HG03045 (cell line): ENCODE measurements at regions not wholly inside any gene's neighbourhood (a gene's known extent, or its start where the extent isn't known, plus 50 kb on each side); places are given as distances from the start of the nearest gene placed in this dataset.

Experiments used
- ATAC-seq: cut with Tn5 transposase; IDR thresholded peaks from one replicate; pipeline ENCODE4 v1.9.1; 2021; ENCODE audit warnings: mild to moderate bottlenecking, moderate library complexity; ENCODE audit not compliant: unreplicated experiment

- no peak for ATAC-seq
Measured at GRCh38 chr6:53744321-53744720, 50.5 kb upstream of the LRRC1 start.

- no peak for ATAC-seq
Measured at GRCh38 chr6:53741034-53741823, 53.6 kb upstream of the LRRC1 start.

DNA sequence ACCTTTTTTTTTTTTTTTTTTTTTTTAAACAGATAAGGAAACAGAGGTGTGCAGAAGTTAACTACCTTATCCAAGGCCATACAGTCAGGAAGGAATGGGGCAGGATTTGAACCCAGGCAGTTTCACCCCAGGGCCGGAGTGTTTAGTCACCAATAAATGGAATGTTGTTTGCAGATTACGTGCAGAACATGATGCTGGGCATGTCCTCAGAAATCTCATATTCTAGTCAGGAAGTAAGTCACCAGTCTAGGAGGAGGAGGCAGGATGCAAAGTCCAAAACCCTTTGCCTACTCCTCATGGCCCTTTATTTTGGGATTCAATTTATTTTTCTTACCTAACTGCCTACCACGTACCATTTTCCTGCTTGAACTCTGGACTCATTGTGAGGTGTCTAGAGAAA, 57.1 kb upstream of the LRRC1 start:
- ATAC-seq: no peak

DNA sequence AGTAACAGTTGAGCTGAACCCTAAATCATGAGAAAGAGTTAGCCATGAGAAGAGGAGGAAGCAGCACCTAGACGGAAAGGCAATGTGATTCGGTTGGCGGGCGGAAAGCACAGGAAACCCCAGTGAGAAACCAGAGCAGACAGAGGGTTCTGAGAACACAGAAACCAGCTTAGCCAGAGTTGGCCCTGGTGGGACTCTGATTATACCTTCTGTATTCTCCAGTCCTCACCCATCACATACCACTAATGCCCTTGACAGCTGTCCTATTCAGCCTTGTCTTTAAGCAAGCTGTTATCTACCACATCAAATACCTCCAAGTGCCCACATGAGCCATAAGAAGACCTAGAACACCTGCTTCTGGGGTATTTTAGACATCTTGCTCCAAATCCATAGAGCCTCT, 58.9 kb upstream of the LRRC1 start:
- no peak for ATAC-seq

DNA sequence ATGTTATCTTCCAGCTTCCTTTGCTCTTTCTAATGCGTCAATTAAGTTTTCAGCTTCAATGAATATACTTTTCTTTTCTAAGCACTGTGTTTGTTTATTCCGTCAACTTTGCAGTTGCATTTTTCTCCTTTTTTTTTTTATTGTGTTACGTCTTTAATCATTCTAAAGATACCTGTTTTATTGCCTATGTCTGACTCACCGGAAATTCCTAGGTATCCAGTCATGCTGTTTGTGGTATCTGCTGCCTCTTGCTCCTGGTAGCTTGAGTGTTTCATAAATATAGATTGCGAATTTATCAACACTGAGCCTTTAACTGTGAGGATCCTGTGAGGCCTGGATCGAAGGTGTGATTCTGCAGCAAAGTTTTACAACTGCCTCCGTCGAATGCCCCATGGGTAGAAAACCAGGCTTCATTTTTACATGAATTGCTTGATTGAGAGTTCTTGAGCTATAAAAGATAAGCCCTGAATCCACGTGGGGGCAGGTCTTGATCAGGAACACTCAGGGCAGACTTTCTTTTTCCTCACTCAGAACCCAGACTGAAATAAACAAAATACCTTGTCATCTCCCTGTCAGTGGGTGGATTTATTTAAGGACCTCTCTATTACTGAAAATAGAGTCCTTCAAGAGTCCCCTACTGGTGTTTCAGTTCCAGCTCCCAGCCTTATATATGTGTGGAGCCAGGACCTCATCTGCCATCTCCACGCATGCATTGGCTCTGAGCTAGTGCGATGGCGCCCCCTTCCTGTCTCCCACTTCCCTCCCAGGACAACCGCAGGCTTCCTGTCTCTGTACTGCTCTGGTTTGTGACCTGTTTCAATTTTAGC, 60.1 kb upstream of the LRRC1 start:
- no peak for ATAC-seq

GRCh38 chr6:53731866-53732636, 62.8 kb upstream of the LRRC1 start:
- no peak for ATAC-seq

DNA sequence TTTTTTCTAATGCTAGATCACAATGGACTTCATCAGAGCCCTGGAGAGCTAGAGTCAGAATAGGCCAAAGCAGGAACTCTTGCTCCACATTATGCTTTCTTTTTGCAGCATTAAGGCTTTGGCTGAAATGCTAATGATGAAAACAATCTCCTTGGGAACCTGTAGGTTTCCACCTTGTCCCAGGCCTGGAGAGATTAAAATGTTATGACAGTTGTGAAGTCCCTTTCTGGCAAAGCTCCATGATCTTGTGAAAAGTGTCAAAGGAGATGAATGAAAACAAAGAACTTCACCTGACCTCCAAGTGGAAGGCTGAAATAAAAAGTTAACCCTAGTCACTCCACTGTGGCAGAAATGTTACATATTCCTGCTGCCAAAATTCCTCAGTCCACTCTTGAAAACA, 64.0 kb upstream of the LRRC1 start:
- ATAC-seq: no peak

- ATAC-seq: no peak
Measured at GRCh38 chr6:53728570-53729194, 63.1 kb upstream of the KLHL31 start.

DNA sequence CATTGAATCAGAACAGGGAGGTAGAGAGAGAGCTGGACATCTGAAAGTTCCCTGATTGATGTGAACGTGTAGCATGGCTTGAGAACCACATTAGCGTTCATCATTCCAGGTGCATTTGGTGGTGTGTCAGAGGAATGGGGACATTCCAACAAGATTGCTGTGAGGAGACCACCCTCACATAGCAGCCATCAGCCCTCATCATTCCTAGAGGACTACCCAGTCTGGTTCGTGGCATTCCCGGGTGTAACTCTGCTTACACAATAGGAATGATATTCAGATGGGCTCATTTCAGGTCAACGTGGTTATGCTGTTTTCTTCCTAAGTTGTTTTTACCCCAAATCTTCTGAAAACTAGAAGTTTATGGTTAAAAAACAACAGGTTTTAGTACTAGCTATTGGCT, 62.2 kb upstream of the KLHL31 start:
- ATAC-seq: no peak

DNA sequence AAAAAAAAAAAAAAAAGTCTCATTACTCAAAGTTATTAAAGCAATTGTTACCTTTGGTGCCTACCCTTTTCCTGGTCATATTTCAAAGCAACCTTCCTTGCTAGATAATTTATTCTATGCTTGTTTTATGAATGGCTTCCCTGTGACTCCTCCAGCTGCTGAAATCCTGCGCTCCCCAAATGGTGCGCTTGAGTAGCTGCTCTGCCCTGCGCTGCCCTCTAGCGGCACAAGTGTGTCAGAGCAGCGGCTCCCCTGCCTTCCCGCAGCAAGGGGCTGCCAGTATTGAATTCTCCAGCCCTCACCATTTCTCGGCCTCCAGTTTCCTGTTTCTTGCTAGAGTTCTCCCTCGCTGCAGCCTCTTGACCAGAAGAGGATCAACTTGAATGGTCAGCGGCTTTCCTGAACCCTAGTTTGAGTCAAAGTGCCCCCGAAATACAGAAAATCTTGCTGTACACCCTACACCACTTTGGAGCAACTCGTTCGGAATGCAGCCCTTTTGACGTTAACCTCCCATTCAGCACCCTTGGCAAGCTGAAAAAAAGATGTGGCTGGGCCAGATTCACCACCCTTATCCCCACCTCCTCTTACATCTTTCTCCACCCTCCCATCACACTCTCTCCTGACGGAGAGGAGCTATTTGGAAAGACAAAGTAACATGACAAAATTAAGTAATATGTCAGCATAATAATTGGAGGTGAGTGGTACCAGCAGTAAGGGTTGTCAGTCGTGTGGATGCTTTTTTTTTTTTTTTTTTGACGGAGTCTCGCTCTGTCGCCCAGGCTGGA, 60.4 kb upstream of the KLHL31 start:
- peak; percentile 77 for ATAC-seq

DNA sequence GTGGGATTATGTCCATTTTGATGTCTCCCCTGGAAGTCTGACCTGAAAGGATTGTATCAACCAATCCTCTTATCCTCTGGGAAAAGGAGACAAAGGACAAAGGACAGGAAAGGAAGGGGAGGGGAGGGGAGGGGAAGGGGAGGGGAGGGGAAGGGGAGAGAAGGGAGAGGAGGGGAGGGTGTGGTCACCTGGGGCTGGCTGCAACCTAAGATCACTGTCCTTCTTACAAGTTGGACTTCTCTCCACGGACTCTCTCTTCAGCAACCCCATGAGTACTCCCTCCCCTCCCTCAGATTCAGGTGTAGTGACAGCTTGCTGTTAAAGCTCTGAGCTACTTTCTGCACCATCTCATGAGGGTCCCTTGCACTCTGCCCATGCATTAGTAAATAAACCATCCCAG, 58.9 kb upstream of the KLHL31 start:
- ATAC-seq: no peak

GRCh38 chr6:53723331-53723730, 57.8 kb upstream of the KLHL31 start:
- no peak for ATAC-seq

- ATAC-seq: no peak
Measured at GRCh38 chr6:53721766-53722165, 56.2 kb upstream of the KLHL31 start.

- ATAC-seq: peak; percentile 97
Measured at GRCh38 chr6:53718597-53719460, 53.3 kb upstream of the KLHL31 start.

GRCh38 chr6:53717566-53717965, 52.0 kb upstream of the KLHL31 start:
- no peak for ATAC-seq

GRCh38 chr6:53715434-53715833, 49.9 kb upstream of the KLHL31 start:
- no peak for ATAC-seq
